Activated naive CD8-positive, alpha-beta T cell treated with anti-CD3 and anti-CD28 coated beads, Interleukin-2, amount 50 U/mL, for 16 hours (primary cell): ENCODE measurements at regions not wholly inside any gene's neighbourhood (a gene's known extent, or its start where the extent isn't known, plus 50 kb on each side); places are given as distances from the start of the nearest gene placed in this dataset.

Experiments used
- DNase-seq: peaks from one replicate; pipeline ENCODE4 v3.0.0-alpha.2; 2020; ENCODE audit warnings: low read depth, low spot score

GRCh38 chr1:55634516-55634915 is 419.4 kb upstream of the USP24 start:
- DNase-seq = no peak

DNA sequence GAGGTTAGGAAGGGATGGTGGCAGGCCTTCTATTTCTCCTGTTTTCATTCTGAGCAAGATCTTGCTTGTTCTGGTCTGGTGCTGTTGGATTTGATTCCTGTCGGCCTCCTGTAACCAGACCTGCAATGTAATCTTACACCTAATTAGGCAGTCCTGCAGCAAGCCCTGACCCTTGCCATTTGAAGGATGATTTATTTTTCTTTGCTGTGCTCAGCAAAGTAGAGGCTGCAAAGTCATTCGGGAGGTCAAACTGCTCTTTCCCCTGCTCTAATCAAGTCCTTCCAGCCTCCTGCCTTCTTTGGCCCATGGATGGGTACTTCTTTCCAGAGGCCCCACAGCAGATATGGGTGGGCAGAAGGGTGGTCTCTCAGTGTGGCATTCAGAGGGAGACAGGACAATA is 417.7 kb upstream of the USP24 start:
- no peak for DNase-seq

- DNase-seq = no peak
Measured at GRCh38 chr1:55632058-55632457, 416.9 kb upstream of the USP24 start.

DNA sequence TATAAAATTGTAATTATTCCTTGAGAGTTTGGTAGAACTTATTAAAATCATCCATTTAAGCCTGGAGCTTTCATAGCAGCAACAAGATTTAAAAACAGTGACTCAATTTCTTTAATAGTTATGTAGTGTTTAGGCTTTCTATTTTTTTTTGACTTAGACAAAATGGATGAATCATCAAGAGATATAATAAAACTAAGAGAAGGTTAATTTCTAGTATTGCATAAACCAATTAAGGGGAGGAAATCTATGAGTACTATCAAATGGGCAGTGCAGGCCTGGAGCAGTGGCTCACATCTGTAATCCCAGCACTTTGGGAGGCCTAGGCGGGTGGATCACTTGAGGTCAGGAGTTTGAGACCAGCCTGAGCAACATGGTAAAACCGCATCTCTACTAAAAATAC is 416.3 kb upstream of the USP24 start:
- DNase-seq = no peak

DNA sequence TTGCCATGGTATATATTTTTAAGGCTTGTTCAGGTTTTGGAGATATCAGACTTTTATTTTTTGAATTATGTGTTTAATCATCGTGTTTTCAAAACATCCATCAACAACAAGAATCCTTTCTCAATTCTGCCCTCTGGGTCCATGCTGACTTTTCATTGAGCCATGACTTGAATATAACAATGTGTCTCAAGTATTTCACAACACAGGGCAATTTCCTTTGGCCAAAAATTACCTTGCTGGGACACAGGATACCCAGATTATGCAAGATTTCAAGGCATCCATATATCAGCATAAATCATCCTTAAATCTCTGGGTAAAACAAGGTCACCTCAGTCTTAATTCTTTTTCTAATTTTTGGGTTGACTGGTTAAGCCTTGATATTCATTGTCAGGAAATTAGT is 411.2 kb upstream of the USP24 start:
- no peak for DNase-seq

- no peak for DNase-seq
Measured at GRCh38 chr1:55624766-55625165, 409.6 kb upstream of the USP24 start.

- DNase-seq = no peak
Measured at GRCh38 chr1:55623311-55623710, 408.1 kb upstream of the USP24 start.

GRCh38 chr1:55622074-55622473 is 406.9 kb upstream of the USP24 start:
- no peak for DNase-seq

DNA sequence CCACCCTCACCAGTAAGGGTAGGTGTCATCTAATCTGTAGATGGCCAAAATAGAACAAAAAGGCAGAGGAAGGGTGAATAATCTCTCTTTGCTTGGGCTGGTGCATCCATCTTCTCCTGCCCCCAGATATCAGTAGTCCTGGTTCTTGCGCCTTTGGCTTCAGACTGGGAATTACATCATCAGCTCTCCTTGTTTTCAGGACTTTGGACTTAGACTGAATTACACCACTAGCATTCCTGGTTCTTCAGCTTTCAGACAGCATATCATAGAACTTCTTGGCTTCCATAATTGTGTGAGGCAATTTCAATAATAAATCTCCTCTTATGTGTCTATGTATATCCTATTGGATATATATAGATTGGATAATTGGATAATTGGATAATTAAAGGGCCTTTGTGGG is 403.0 kb upstream of the USP24 start:
- DNase-seq = no peak

- no peak for DNase-seq
Measured at GRCh38 chr1:55617288-55617982, 402.3 kb upstream of the USP24 start.

GRCh38 chr1:55612988-55613387 is 397.8 kb upstream of the USP24 start:
- no peak for DNase-seq

GRCh38 chr1:55611123-55611522 is 396.0 kb upstream of the USP24 start:
- no peak for DNase-seq

DNA sequence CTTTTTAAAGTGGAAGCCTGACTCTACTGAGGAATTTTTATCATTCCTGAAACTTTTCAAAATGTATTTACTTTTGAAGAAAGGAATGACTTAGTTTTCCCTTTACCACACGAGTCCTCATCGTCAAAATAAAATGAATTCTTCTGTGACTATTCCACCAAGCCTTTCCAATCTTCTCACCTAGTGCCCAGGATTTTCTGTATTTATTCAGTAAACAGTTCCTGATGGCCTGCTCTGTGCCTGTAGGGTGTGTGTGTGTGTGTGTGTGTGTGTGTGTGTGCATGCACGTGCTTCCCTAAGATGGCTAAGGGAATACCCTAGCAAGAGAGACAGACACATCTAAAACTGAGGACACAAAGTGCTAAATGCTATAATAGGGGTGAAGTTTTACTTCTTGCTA is 395.0 kb upstream of the USP24 start:
- no peak for DNase-seq

DNA sequence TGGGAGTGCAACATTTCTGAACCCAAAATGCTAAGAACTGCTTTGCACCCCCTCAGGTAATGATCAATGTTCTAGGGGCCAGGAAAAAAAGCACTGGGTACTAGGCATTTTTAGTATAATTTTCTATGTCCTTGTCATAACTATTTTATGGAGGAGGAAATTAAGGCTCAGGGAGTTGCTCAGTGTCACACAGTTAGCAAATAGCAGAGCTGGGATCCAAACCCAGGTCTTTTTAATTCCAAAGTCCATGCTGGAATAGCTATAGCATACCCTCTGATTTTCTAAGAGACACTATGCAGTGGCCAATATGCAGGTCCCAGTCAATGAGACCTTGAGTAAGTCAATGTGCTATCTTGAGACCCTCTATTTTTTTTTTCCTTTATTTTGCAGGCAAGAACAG is 394.5 kb upstream of the USP24 start:
- no peak for DNase-seq

DNA sequence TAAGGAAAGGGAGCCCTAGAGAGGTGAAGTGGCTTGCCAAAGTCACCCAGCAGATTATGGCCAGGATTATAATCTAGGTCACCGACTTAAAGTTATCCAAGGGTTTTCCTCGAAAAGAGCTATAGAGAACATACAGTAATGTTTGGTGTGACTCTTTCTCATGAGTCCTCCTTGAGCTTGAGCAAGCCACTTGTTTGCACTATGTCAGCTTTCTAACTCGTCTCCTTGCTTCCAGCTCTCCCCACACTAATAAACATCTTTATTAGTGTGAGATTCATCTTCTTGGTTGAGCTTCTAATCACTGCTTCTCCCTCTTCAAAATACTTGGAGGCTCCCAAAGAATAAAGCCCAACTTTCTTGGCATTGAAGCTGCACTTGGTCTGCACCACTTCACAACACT is 390.0 kb upstream of the USP24 start:
- no peak for DNase-seq

DNA sequence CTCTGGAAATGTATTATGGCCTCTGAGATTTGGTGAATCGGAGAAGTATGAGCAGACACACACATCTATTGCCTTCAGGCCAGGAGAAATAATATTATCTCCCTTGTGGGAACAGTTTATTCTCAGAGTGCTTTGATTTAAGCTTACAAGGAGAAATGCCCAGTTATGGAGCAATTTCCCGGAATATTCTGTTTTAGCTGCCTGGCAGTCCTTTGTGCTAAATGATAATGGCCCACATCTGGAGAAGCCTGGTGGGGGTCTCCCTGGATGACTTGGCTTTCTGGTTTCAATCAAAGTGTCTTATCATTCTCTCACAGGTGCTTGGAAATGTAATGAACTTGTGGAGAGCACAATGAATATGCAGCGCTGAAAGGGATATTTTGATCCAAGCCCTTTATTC is 389.6 kb upstream of the USP24 start:
- DNase-seq = no peak

- no peak for DNase-seq
Measured at GRCh38 chr1:55604179-55604578, 389.0 kb upstream of the USP24 start.

- DNase-seq = no peak
Measured at GRCh38 chr1:55600242-55600641, 385.1 kb upstream of the USP24 start.

DNA sequence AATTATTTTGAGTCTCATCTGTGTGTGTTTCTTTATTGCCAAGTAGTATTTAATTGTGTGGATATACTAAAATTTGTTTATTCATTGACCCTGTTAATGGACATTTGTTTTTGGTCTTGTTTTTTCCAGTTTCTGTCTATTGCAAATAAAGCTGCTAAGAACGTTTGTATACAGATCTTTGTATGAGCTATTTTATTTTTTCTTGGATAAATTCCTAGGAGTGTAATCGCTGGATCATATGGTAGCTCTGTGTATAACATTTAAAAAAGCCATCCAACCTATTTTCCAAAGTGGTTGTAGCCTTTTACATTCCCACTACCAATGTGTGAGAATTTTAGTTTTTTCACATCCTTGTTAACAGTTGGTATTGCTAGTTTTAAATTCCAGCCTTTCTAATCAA is 382.7 kb upstream of the USP24 start:
- no peak for DNase-seq

DNA sequence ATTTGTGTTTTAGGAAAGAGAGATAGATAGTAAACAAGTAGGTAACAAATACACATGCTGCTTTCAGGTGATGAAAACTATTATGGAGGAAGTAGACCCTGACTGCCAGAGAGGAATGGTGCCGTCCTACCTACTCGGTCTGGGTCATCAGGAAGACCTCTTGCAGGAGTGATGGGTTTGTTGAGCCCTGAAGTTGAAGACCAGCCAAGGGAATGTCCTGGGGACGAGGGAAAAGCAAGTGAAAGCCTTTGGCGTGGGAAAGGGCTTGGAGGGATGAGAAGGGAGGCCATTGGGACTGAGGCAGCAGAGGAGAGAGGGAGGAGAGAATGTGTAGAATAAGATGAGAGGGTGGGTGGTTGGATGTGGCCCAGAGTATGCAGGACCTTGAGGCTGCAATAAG is 379.5 kb upstream of the USP24 start:
- DNase-seq = no peak

- no peak for DNase-seq
Measured at GRCh38 chr1:55593298-55593697, 378.1 kb upstream of the USP24 start.

DNA sequence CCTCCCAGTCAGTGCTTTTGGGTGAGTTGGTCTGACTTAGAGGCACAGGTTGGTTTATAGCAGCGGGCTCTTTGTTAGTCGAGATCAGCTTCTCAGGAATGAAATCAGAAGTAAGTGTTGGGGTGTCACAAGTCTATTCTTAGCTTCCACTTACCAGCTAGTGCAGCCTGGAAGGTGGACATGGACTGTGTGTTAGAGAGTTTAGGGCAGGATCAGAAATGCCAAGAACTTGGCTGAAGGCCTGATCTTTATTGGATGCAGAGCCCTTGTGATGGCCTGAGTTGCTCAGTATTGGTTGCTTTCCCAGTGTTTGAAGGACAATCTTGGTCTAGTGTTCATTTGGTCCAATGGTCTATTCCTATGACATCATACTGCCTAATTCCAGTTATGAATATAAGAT is 377.0 kb upstream of the USP24 start:
- no peak for DNase-seq

DNA sequence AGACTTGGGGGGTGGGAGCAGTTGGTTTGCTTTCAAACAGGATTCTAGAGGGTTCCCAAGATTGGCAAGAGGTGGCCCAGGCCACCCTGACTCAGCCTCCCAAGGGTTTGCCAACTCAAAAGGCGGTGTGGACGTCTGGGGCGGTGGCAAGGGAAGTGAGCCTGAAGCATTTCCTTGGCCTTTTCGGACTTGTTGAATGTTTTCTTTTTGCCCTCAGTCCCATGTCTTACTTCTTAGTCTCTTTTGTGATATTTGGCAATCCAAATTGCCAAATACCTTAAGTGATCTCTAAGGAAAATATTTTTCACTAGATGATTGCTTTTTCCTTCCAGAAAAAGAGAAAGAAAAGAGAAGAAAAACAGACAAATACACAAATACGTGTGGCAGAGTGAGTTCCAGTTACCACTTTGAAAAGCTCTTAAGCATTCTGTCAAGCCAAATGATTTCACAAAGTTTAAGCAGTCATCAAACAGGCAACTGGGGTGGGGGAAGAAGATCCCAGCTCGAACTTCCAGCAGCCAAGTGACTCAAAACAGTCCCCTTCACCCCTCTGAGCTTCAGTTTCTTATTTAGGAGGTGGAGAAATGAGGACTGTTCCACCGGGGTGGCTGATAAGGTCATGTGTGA is 374.6 kb upstream of the USP24 start:
- no peak for DNase-seq

DNA sequence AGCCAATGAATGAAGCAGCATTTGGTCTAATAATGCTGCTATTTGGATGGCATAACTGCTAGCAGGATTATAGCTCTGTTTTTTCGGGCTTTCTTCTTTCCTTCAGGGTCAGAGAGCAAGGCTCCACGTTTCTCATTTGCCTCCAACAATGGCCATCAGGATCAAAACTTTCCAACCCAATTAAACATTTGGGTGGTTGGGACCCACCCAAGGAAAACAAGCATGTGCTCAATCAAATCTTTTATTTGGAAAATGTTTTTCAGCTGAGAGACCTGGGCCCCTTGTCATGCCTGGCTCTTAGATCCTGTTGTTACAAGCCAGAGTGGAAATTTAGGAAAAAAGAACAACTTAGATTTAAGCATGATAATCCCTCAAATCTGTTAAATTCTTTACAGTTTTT is 373.1 kb upstream of the USP24 start:
- no peak for DNase-seq
